IPS DF 6.9 (cell line): ENCODE measurements at regions not wholly inside any gene's neighbourhood (a gene's known extent, or its start where the extent isn't known, plus 50 kb on each side); places are given as distances from the start of the nearest gene placed in this dataset.

ENCODE experiments used
- DNase-seq: peaks from one replicate; pipeline ENCODE4 v3.0.0-alpha.2; 2013; ENCODE audit warnings: low read depth, low spot score
- H3K27ac ChIP-seq: one replicate; pipeline ENCODE4 v1.5.1; 2013; ENCODE audit warnings: low read length, control low read depth
- H3K27me3 ChIP-seq: 2 replicates; pipeline ENCODE4 v1.6.1; 2013; ENCODE audit warnings: mild to moderate bottlenecking, low read length; ENCODE audit not compliant: control insufficient read depth, insufficient read depth
- H3K36me3 ChIP-seq: 2 replicates; pipeline ENCODE4 v1.6.1; 2013; ENCODE audit warnings: low read length; ENCODE audit not compliant: control insufficient read depth, insufficient read depth
- H3K4me1 ChIP-seq: 2 replicates; pipeline ENCODE4 v1.6.1; 2013; ENCODE audit warnings: low read length; ENCODE audit not compliant: control insufficient read depth, insufficient read depth
- H3K4me3 ChIP-seq: 2 replicates; pipeline ENCODE4 v1.5.1; 2013; ENCODE audit warnings: mild to moderate bottlenecking, low read length
- H3K9me3 ChIP-seq: 2 replicates; pipeline ENCODE4 v1.6.1; 2013; ENCODE audit warnings: low read length, inconsistent platforms; ENCODE audit not compliant: control insufficient read depth, insufficient read depth
- WGBS: extraction: QIAGEN DNeasy Blood & Tissue Kit; methylation state at CpG from one replicate; pipeline ENCODE4 v1.1.7; 2013; ENCODE audit warnings: mixed read lengths, missing lambda C conversion rate; ENCODE audit not compliant: insufficient read length, insufficient coverage; 5-methylcytosine and 5-hydroxymethylcytosine counted together

- no CpG with 5 or more reads among the region's 4 CpGs for WGBS
- DNase-seq, result no peak
- Histone ChIP-seq H3K4me1 (no peaks in the 10 kb centered on the region), H3K27me3 (no peaks in the 10 kb centered on the region), H3K36me3 (no peaks in the 10 kb centered on the region), H3K27ac (no peak overlapping the region), H3K9me3 (no peaks in the 10 kb centered on the region), H3K4me3 (no peak overlapping the region)
Observed at GRCh38 chr7:111622084-111622483, 59.8 kb upstream of the IMMP2L start.
